Urinary bladder (tissue), 3 donors: ENCODE measurements at regions not wholly inside any gene's neighbourhood (a gene's known extent, or its start where the extent isn't known, plus 50 kb on each side); places are given as distances from the start of the nearest gene placed in this dataset.

Experiments
- DNase-seq: peaks from one replicate; pipeline ENCODE4 v3.0.0-alpha.2; 2015; ENCODE audit errors: extremely low spot score
- H3K27ac ChIP-seq: one replicate; pipeline ENCODE4 v1.5.1; 2013; ENCODE audit warnings: low read depth, mild to moderate bottlenecking, moderate library complexity
- H3K36me3 ChIP-seq: one replicate; pipeline ENCODE4 v1.6.1; 2013; ENCODE audit warnings: mild to moderate bottlenecking, moderate library complexity; ENCODE audit not compliant: insufficient read depth
- H3K4me1 ChIP-seq: one replicate; pipeline ENCODE4 v1.6.1; 2013; ENCODE audit warnings: mild to moderate bottlenecking, moderate library complexity; ENCODE audit not compliant: insufficient read depth
- H3K4me3 ChIP-seq: one replicate; pipeline ENCODE4 v1.5.1; 2013; ENCODE audit warnings: low read depth, low read length
- WGBS: extraction: QIAGEN DNeasy Blood & Tissue Kit; methylation state at CpG from one replicate; pipeline ENCODE4 v1.1.7; 2013; 5-methylcytosine and 5-hydroxymethylcytosine counted together
- donor health status: healthy with polysubstance abuse.
- donor health status: healthy.

DNA sequence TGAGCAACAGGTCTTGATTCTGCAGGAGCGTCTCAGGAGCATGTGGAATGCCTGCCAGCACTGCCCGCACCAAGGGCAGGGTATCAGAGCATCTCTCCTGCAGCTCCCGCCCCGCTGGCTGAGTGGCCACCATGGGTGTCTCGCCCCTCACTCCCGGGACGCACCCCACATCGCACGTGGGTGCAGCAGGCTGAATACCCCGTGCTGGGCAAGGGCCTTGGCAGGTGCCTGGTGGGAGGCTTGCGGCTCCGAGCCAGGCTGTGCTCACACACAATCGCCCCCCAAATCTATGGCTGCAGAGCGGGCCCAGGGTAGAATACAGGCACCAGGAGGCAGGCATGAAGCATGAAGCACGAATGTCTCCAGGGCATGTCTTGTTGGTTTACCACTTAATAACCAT, 103.9 kb upstream of the TMEM132D start:
- H3K27ac ChIP-seq: no peak overlapping the region
- DNase-seq: no peak
- no peaks in the 10 kb centered on the region for H3K4me1 ChIP-seq
- H3K36me3 ChIP-seq: no peaks in the 10 kb centered on the region
- no peak overlapping the region for H3K4me3 ChIP-seq
- WGBS: 90% methylated on average over 15 of the region's 15 CpGs

DNA sequence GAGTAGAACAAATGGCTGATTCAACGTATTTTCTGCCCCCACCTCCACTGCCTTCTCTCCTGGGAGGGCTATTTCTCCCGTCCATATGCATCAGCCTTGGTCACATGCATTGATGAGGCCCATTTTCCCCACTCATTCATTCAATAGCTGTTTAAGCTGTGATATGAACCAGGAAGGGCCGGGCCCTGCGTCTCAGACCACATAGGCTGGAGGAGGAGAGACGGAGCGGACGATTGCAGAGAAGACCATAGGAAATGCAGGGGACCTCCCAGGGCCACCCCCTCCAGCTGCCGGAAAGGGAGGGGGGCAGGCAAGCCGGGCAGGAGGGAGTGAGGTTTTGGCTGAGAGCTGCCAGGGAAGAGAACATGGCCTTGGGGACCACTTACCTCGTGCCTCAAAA, 104.4 kb upstream of the TMEM132D start:
- Histone ChIP-seq H3K27ac (no peak overlapping the region), H3K4me1 (no peaks in the 10 kb centered on the region), H3K36me3 (no peaks in the 10 kb centered on the region), H3K4me3 (no peak overlapping the region)
- 56% methylated on average over 10 of the region's 10 CpGs for WGBS
- no peak for DNase-seq

DNA sequence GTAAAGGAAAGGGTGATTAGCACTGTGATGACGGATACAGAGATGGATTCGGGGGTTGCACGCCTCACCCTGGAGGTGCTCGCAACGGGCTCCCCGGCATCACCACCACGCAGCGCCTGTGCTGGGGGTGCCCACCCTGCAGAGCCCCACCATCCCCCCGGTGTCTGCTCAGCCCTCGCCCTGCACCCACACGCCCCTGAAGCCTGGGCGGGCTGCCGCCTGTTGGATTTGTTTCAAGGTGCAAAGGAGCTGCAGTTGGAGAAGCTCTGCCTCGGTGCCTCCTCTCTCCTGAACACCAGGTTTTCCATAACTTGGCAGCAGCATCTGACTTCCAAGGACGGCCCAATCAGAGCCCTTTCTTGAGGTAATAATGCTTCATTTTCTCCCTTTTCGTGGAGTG, 106.1 kb upstream of the TMEM132D start:
- no peaks in the 10 kb centered on the region for H3K4me1 ChIP-seq
- WGBS: 83% methylated on average over 16 of the region's 16 CpGs
- no peaks in the 10 kb centered on the region for H3K36me3 ChIP-seq
- no peak overlapping the region for H3K27ac ChIP-seq
- no peak for DNase-seq
- no peak overlapping the region for H3K4me3 ChIP-seq

DNA sequence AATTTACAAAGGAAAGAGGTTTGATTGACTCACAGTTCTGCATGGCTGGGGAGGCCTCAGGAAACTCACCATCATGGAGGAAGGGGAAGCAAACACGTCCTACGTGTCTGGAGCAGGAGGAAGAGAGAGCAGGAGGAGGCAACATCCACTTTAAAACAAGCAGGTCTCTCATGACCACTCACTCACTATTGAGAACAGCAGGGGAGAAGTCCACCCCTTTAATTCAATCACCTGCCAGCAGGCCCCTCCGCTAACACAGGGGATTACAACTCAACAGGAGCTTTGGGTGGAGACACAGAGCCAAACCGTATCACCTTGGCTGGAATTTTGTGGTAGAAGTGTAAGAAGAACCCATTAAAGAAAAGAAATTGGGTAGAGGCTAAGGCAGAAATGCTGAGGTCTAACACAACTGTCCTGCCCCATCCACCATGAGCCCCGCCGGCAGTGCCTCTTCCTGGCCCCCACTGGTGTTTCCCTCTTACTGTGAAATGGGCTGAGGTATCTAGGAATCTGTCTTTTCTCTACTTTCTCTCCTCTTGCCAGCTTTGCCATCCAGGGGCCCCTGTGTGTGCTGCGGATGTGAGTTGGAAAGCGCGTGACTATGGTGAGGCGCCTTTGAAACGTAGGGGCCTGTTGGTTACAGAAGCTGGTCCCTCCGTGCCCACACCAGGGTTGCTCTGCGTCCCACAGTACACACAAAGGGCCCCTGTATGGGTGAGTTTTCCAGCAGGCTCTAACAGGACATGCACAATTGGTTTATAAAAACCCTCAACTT, 108.0 kb upstream of the TMEM132D start:
- WGBS: 71% methylated on average over 13 of the region's 13 CpGs
- no peak for DNase-seq
- H3K4me1 ChIP-seq: no peaks in the 10 kb centered on the region

DNA sequence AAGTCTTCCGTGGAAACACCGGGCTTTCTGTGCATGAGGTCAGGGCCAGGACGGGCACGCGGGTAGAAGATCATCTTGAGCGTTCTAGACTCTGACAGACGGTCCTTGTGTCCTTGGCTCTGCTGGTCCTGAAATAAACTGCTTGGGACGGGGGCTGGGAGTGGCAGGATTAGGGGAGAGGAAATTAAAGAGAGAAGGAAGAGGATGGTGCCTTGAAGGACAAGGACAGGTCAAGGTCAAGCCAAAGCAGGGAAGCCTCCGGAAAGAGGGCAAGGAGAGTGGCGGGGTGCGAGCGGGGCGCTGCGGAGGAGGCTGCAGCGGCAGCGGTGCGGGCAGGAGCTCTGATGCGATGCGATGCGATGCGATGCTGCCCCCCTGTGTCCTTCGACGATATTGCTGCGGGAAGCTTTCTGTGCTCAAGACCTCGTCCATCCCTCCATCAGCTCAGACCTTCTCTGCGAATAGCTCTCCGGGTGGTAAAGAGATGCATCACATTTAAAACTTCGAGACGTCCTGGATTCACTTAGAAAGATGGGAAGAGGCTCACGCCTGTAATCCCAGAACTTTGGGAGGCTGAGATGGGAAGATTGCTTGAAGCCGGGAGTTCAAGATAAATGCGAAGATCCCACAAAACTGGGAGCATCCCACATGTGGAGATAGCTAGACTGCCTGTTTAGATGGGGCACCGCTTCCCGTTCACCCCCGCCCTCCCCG, 110.1 kb upstream of the TMEM132D start:
- WGBS: 10% methylated on average over 36 of the region's 36 CpGs

More for the DNA sequence above, 108.0 kb upstream of the TMEM132D start:
- Histone ChIP-seq H3K27ac (no peak overlapping the region), H3K4me3 (no peak overlapping the region), H3K36me3 (no peaks in the 10 kb centered on the region)

DNA sequence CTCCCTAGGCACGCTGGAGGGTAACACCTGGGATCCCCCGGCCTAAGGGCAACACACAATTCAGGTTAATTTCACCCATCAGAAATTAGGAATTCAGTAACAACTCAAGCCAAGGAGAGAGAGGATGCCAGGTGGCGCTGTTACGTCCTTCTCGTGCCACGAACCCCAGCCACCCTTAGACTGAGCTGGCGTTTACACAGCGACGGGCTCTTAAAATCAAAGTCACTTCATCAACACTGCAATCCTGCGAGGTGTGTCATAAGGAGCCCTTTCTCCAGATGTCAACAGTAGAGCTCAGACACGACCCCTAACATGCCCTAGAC, 110.6 kb upstream of the TMEM132D start:
- WGBS: 5% methylated on average over 11 of the region's 11 CpGs
- Histone ChIP-seq H3K36me3 (no peaks in the 10 kb centered on the region), H3K4me1 (no peaks in the 10 kb centered on the region), H3K27ac (no peak overlapping the region), H3K4me3 (no peak overlapping the region)
- no peak for DNase-seq

More for the DNA sequence above, 110.1 kb upstream of the TMEM132D start:
- Histone ChIP-seq H3K27ac (no peak overlapping the region), H3K4me3 (no peak overlapping the region), H3K36me3 (no peaks in the 10 kb centered on the region), H3K4me1 (no peaks in the 10 kb centered on the region)
- no peak for DNase-seq

DNA sequence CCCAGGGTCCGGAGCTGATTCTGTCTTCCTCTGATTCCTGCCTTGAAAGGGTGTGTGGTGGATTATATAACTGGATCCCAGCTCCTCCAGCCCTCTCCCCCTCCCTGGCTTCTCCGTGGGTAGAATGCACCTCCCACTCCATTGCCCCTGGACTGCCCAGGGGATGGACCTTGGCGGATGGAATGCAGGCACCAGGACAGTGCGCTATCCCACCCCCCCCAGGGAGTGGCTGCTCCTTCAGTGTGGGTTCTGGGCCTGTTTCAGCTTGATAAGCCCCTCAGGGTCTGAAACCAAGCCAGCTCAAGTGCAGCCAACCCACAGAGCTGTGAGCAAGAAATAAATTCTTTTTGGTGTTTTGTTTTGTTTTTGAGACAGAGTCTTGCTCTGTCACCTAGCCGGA, 112.4 kb upstream of the TMEM132D start:
- no peak overlapping the region for H3K4me3 ChIP-seq
- 78% methylated on average over 5 of the region's 5 CpGs for WGBS
- no peak overlapping the region for H3K27ac ChIP-seq
- no peaks in the 10 kb centered on the region for H3K4me1 ChIP-seq
- no peaks in the 10 kb centered on the region for H3K36me3 ChIP-seq
- no peak for DNase-seq

DNA sequence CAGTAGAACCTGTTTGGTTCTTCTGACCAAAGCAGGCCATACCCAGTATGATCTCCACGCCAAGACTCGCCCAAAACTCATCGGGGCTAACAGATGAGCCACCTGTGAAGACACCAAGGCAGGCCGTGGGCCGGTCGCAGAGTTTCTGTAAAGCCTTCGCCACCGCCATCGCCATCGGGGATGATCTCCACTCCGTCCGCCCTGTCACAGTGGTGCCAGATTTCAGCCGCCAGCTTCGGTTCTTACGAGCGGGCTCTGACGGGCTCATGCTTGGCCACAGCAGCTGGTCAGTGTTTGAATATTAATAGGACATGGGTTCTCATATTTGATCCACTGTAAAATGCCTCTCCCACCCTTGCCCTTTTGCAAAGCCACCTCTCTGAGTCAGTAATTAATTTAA, 113.2 kb upstream of the TMEM132D start:
- WGBS: 90% methylated on average over 17 of the region's 17 CpGs
- Histone ChIP-seq H3K4me1 (no peaks in the 10 kb centered on the region), H3K27ac (no peak overlapping the region), H3K36me3 (no peaks in the 10 kb centered on the region), H3K4me3 (no peak overlapping the region)
- no peak for DNase-seq

DNA sequence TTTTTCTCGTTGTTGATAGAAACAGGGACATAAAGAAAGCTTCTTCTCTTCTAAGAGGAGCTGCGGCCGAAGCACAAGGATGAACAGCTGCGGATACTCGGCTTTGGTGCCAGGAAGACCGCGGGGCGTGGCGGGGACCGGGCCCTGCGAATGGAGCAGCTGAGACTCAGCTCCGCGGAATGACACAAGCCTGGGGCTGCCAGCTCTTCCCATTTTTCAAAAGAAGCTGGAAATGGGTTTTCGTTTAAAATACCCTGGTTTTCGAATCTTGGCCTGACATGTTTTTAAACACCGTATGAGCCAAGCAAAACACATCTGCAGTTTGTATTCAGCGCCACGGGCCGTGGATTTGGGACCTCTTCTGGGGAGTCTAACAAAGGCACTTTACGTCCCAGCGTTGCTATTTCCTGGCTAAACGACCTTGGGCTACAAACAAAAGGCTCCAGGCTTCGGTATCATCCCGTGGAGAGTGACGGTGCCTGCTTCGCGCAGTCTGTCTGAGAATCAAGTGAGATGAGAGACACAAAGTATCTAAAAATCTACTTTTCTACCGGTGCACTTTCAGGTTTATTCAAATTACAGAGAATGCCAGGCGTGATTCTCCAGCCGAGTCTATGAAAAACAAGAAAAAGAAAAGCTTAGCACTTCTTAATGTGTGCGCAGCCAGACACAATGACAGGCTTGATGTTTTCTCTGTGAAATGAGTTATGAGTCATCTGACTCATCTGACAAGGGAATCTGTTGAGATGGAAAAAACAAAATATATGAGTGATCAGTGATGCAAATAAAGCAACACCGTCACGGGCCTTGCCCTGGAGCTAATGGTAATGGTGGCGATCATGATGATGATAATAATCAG, 114.0 kb upstream of the TMEM132D start:
- DNase-seq: no peak
- WGBS: 40% methylated on average over 34 of the region's 34 CpGs
- no peaks in the 10 kb centered on the region for H3K36me3 ChIP-seq
- H3K4me1 ChIP-seq: no peaks in the 10 kb centered on the region
- H3K4me3 ChIP-seq: no peak overlapping the region
- H3K27ac ChIP-seq: no peak overlapping the region

DNA sequence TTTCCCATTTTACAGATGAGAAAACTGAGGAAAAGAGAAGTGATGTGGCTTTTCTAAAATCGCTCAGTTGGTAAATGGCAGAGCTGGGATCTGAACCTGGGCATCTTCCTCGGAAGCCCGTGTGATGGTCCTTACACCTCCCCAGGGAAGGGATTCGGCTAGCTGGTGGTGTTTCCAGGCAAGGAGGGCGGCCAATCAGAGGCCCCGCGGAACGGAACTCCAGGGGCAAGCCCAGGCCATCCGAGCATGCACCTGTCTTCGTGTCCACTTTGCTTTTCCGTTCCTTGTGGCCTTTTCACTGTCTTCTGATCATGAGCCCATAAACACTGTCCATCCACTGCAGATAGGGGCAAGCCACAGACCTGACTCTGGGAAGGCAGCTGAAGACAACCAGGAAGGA, 114.8 kb upstream of the TMEM132D start:
- WGBS: 89% methylated on average over 11 of the region's 11 CpGs
- H3K36me3 ChIP-seq: no peaks in the 10 kb centered on the region
- no peak for DNase-seq
- no peak overlapping the region for H3K4me3 ChIP-seq
- H3K27ac ChIP-seq: no peak overlapping the region
- H3K4me1 ChIP-seq: no peaks in the 10 kb centered on the region

DNA sequence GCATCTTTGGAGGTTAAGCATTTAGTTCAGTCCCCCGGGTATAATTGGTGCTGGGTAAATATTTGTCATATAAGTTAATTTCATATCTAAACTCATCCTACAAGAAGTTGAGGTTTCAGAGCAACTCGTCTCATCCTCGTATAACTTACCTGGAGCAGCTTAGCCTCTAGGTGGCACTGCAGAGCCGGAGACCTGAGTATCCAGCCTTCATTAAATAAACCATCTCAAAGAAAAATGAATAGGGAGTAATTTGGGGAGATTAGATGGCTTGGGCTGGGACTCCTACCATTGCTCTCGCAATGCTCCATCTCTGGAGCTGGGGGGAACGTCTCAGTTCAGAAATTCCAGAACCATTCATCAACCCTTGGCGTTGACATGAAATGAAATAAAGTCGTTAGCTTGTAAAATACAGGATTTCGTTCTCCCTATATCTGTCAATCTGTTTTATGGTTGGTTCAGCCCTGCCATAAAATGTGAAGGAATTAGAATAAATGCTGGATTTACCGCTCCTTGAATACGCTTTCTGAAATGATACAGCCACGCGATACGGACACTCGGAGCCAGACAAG, 122.9 kb upstream of the TMEM132D start:
- 18% methylated on average over 15 of the region's 15 CpGs for WGBS

DNA sequence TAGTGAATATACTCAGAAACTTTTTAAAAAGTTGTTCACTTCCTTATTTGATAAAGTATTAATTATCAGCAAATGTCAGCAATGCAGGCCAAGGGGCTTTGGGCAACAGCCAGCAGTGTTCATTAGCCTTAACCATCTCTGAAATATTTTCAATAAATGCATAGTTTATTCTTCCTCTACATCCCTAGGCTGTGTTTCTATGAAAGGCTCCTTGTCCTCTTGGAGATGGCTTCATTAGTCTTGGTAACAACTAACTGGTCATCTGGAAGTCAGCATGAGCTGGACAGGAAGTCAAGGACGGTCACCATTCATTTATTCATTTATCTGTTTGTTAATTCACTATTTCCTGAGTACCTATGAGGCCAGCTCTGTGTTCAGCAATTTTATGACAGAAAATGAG, 124.0 kb upstream of the TMEM132D start:
- no peaks in the 10 kb centered on the region for H3K36me3 ChIP-seq
- H3K4me1 ChIP-seq: no peaks in the 10 kb centered on the region
- H3K27ac ChIP-seq: no peak overlapping the region
- no peak overlapping the region for H3K4me3 ChIP-seq
- no peak for DNase-seq
- WGBS: 49% methylated on average over 1 of the region's 1 CpG

More for the DNA sequence above, 122.9 kb upstream of the TMEM132D start:
- no peak for DNase-seq
- Histone ChIP-seq H3K4me1 (no peaks in the 10 kb centered on the region), H3K36me3 (no peaks in the 10 kb centered on the region), H3K4me3 (no peak overlapping the region), H3K27ac (no peak overlapping the region)

DNA sequence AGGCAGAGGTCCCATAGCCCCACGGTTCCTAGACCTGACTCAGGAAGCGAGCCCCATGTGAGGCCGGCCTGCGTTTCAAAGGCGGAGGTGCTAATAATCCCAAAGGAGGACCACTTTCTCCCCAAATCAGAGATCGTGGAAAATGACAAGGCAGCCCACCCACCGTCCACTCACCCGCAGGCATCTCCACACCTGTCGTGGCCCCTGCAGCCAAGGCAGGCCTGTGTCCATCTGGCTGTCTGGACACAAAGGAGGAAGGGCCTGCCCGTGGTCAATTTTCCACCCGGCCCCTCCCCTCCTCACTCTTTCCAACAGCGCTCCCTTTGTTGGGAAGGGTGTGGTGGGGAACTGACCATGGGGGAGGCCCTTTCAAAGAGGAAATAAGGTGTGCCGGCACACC, 125.3 kb upstream of the TMEM132D start:
- Histone ChIP-seq H3K4me1 (no peaks in the 10 kb centered on the region), H3K27ac (no peak overlapping the region), H3K36me3 (no peaks in the 10 kb centered on the region), H3K4me3 (no peak overlapping the region)
- DNase-seq: no peak
- WGBS: 83% methylated on average over 13 of the region's 13 CpGs
